T1000 (cell line): ENCODE measurements at regions not wholly inside any gene's neighbourhood (a gene's known extent, or its start where the extent isn't known, plus 50 kb on each side); places are given as distances from the start of the nearest gene placed in this dataset.
"Not testable (repeated sequence)": the region's sequence is repeated elsewhere in the genome, so short reads cannot be mapped to it uniquely, and the experiment has no call there.

ENCODE experiments used
- DNase-seq: peaks from one replicate; lab custom pipeline; 2025; ENCODE audit warnings: mixed read lengths; lab: John Stamatoyannopoulos, UW

DNA sequence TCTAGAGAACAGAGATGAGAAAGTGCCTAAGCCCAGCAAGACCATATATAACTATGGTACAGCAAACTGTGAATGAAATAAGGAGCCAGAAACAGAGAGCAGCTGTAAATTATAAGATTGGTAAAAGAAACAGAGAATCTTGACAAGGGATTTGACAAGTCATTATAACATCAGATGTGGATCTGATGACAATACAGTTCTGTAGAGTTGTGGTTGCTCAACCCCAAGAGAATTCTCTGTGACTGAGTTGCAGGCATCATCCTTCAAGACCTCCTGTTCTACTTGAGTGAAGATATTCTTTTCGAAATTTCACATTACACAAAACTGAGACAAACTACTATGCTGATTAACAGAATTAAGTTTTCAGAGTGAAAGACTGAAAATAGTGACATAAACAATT lies 343.1 kb upstream of the SLC39A10 start:
- no peak for DNase-seq

DNA sequence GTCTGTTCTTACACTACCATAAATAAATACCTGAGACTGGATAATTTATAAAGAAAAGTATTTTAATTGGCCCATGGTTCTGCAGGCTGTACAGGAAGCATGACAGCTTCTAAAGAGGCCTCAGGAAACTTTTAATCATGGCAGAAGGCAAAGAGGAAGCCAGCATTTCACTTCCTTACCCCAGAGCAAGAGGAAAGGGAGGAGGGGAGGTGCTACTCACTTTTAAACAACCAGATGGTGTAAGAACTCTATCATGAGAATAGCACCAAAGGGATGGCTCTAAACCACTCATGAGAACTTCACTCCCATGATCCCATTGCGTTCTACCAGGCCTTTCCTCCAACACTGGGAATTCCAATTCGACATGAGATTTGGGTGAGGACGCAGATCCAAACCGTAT lies 344.4 kb upstream of the SLC39A10 start:
- no peak for DNase-seq

DNA sequence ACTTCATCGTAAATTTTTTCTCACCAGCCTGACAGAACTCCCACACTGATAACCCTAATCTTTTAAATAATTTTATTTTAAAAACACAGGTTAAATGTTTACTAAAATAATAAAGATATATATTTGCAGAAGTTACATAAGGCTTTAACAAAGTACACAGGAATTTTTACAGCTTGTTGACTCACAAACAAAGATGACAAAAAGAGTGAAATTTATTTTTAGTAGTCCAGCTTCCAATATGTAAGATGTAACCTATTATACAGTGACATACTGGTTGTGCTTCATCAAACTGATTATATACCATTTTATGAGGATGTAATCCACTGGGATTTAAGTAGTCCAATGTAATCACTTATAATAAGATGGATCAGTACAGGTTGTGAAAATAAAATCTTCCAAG lies 348.9 kb upstream of the SLC39A10 start:
- DNase-seq = no peak

DNA sequence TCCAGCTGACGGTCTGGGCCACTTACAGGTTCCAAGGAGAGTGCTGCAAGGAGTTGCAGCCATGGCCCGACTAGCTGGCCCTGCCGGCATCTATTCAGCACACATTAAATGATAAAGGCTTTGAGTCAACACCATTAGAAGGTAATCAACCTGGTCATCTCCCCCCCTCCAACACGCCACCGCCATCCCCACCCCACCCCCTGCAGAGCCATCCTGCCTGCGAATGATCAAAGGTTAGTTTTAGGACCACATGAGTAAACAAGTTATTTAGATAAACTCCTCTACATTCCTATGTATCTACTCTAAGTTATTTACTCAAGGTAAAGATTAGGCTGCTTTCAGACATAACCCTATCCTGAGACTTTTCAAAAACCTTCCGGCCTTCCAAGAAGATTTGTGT lies 349.3 kb upstream of the SLC39A10 start:
- no peak for DNase-seq

DNA sequence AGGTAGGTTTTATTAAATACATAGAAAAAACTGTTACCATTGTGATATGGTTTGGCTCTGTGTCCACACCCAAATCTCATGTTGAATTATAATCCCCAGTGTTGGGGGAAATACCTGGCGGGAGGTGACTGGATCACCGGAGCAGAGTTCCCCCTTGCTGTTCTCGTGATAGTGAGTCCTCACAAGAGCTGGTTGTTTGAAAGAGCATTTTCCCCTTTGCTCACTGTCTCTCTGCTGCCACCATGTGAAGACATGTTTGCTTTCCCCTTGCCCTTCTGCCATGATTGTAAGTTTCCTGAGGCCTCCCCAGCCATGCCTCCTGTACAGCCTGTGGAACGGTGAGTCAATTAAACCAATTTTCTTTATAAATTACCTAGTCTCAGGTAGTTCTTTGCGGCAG lies 352.7 kb upstream of the SLC39A10 start:
- no peak for DNase-seq

DNA sequence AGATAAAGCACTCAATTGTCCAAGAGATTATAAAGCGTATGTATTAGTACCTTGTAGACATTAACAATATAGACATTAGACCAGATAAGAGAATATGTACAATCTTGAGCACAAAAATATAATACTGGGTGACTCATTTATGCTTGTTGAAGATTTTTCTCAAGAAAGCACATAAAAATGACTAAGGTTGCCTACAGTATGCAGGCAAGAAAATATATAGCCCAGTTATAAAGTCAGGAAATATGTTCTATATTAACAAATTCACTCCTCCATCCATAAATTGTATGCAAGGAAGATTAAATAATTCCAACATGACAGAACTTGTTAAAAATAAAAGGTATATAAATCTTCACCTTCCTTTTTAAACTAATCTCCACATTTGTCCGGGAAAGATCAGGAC lies 356.4 kb upstream of the SLC39A10 start:
- DNase-seq = no peak

DNA sequence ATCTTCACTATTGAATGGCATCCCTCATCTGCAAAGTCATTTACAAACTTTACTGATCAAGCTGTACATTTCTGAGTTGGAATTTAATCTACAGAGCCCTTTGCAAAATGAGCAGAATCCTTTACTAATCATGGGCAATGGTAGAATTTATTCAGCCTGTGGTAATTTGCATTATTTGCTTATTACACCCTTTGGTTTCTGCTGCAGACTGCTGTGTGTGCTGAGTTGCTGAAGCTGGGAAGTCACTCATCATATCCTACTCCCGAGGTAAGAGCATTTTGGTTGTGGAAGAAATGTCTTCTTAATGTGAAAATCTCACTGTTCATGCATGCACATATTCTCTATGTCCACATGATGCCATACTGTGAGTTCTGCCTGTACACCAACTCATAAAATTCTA lies 357.4 kb upstream of the SLC39A10 start:
- DNase-seq = no peak

DNA sequence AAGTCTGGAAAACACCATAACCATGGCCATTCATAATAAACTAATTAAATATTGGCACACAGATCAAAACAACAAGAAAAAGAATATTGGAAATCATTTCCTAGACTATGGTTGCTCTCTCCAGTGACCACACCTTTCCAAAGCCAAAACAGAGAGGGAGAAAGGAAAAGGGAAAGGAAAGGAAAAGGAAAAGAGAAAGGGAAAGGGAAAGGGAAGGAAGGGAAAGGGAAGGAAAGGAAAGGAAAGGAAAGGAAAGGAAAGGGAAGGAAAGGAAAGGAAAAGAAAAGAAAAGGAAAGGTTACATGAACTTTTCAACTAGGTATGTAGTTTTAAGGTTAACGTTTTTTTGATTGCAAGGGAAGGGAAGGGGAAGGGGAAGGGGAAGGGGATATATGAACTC lies 360.5 kb upstream of the SLC39A10 start:
- DNase-seq = no peak

DNA sequence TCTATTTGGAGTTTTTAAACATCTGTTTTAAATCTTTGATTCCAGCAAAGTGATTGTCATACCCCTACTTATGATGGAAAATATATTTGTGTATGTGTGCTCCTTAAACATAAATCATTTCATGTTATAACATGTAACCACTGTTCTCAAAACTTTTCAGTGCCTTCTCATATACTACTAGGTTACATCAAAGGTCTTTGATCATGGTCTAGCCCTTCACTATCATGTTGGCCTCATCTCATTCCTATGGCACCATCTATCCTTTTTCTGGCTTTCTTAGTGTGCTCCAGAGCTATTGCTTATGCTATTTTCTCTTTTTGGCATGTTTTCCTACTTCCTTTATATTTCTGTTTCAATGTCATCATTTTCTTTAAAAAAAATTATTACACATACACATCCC lies 367.9 kb upstream of the SLC39A10 start:
- DNase-seq = no peak

DNA sequence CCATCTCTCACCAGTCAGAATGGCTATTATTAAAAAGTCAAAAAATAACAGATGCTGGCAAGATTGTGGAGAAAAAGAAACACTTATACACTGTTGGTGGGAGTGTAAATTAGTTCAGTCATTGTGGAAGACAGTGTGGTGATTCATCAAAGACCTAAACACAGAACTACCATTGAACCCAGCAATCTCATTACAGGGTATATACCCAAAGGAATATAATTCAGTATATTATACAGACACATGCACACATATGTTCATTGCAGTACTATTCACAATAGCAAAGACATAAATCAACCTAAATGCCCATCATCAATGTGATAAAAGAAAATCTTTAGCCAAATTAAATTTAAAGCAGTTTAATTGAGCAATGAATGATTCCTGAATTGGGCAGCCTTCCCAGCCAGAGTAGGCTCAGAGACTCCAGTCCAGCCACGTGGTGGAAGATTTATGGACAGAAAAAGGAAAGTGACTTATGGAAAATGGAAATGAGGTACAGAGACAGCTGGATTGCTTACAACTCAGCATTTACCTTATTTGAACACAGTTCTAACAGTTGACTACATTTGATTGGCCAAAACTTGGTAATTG lies 377.1 kb upstream of the SLC39A10 start:
- DNase-seq = no peak

DNA sequence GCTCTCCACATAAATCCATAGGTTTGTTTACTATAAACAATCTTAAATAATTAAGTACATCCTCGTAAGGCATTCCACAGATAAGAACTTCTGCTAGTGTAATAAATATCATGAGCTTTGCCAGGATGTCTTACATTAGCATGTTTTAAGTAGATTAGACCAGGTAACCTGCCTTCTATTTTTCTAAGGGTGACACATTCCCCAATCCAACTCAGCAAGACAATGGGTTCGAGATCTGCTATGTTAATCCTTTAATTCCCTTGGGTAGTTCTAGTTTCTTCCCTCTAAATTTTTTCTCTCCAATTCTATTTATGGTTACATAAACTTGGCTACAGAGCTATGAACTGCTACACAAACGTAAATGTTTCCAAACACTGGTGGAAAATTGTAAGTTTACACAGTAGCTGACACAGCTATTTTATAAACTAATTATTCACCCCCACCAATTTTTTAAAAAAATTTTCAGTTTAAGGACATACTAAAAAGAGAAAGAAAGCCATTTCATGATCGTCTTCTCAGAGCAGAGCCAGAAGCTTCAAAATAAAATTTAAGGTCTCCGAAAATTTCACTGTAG lies 386.5 kb upstream of the SLC39A10 start:
- DNase-seq = no peak

DNA sequence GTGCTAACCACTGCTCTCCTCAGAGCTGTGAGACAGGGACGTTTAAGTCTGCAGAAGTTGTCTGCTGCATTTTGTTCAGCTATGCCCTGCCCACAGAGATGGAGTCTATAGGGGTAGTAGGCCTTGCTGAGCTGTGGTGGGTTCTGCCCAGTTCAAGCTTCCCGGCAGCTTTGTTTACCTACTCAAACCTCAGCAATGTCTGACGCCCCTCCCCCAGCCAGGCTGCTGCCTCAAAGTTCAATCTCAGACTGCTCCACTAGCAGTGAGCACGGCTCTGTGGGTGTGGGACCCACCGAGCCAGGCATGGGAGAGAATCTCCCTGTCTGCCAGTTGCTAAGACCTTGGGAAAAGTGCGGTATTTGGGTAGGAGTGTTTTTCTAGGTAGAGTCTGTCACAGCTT lies 387.8 kb upstream of the SLC39A10 start:
- no peak for DNase-seq

DNA sequence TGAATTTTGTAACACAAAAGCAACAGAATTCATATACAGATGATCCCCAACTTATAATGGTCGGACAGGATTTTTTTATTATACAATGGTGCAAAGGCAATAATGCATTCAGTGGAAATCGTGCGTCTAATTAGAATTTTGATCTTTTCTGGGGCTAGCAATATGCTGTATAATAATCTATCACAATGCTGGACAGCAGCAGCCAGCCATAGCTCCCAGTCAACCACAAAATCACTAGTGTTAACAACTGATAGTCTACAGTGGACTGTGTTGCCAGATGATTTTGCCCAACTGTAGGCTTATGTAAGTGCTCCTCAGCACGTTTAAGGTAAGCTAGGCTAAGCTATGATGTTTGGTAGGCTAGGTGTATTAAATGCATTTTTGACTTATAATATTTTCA lies 399.0 kb upstream of the SLC39A10 start:
- DNase-seq = no peak

DNA sequence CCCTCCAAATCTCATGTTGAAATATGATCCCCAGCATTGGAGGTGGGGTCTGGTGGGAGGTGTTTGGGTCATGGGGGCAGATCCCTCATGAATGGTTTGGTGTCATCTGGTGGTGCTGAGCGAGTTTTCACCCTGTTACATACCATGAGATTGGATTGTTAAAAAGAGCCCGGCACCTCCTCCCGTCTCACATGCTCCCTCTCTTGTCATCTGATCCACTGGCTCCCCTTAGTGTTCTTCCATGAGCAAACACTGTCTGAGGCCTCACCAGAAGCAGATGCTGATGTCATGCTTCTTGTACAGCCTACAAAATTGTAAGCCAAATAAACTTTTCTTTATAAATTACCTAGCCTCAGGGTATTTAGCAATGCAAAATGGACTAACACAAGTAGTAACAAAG lies 405.0 kb upstream of the SLC39A10 start:
- DNase-seq = no peak

DNA sequence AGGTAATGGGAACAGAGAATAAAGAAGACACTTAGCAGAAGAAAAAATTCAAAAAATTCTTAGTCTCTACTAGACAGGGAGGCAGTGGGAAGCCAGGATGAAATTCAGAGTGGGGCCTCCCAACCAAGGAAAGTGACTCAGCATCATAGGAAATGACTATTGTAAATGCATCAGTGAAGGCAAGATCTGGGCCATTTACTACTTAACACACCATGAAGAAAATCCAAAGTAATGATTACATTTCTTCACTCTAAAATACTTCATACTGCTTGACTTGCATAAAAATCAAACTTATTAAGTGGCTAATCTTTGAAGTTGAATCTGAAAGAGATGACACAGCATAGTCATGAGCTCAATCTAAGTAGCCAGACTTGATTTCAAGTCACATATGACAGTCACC lies 405.8 kb upstream of the SLC39A10 start:
- no peak for DNase-seq

DNA sequence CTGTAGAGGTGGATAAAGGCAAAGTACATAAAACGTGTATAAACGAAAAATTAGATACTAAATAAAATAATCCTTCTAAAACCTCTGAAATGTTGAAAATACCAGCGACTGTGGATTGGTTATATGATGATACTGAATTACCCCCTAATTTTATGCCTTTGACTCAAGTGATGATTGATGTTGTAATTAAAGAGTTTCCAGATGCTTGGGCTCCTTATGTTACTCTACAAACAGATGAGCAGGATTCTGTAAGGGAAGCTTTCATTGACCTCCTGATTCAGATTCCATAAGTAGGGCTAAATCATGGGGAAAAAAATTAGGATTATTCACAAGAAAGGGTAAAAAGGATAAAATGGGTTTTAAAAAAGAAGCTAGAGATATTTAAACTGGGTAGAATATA lies 418.2 kb upstream of the SLC39A10 start:
- no peak for DNase-seq

DNA sequence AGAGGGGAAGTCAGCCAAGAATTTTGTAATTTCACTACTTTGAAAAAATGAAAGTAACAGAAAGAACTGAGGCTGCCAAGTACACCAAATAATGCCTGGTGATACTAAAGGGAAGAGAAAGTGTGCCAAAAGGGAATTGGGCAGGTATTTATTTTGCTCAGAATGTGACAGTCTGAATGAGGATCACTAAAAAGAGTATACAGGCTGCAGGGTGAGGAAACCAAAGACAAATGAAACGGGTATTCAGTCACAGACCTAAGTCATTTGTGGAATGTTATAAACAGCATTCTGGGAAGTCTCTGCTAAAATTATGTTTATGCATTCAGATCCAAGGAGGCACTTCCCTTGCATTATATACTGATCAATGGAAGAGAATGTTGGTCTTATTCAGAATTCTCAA lies 418.6 kb upstream of the SLC39A10 start:
- DNase-seq = no peak

DNA sequence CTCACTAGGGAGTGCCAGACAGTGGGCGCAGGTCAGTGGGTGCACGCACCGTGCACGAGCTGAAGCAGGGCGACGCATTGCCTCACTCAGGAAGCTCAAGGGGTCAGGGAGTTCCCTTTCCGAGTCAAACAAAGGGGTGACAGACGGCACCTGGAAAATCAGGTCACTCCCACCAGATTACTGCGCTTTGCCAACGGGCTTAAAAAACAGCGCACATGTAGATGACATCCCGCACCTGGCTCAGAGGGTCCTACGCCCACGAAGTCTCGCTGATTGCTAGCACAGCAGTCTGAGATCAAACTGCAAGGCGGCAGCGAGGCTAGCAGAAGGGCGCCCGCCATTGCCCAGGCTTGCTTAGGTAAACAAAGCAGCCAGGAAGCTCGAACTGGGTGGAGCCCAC lies 428.5 kb upstream of the SLC39A10 start:
- not testable (repeated sequence) for DNase-seq

DNA sequence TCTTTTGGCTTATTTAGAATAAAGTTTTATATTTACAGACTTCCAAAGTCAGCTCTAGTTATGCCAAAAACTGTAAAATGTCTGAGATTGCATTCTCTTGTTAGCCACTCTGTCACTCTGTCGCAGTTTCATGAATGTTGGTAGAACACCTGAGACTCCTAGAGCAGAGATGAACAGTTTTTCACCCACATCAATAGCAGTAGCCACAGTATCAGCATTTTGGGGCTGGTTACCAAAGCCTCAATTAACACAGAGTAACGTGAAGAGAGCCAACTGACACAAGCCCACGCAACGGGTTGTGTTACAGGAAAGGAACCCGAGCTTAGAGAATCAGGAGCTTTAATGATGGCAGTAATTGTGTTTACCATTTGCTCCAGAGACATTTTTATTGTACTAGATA lies 443.0 kb upstream of the SLC39A10 start:
- no peak for DNase-seq

DNA sequence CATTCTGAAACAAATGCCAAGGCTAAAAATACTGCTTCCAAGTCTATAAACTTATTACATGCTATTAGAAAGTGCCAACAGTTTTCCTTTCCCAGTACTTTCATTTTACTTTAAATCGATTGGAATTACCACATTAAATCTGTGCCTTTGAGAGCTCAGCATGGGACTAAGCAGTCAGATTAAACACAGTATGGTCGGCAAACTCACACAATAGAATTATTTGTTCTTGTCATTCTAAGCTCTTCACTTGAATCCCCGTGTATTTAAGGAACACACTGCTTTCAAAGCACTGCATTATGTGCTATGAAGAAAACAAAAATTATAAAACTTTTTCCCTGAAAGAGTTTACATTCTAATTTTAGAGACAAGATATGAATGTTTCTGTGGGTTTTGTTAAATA lies 444.4 kb upstream of the SLC39A10 start:
- no peak for DNase-seq

DNA sequence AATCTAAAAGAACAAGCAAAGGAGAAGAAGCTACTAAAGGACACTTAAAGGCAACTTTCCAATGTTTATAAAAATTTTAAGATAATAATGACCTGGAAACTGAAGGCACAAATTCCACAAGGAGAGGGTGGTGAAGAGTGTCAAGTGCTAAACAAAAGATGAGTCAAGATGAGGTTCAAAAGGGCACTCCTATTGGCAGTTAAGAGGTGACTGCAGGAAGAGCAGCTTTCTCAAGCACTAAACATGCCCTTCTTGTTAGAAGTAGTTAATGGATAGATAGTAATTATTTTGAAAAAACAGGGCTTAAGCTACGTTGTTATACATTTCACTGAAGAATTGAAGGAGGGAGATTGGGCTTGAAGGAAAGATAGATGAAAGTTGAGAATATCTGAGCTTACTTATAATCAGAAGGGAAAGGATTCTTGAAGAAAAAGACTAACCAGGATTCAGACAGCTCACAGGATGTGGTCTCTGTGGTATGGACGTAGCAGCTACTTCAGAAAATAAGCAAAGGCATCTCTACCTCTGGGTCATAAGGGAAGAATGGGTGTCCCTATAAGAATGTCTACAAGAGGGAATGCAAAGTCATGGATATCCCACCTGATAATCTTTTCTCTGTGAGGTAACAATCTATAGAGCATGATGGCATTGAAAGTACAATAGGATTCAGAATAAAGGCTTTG lies 454.7 kb upstream of the SLC39A10 start:
- DNase-seq = no peak

DNA sequence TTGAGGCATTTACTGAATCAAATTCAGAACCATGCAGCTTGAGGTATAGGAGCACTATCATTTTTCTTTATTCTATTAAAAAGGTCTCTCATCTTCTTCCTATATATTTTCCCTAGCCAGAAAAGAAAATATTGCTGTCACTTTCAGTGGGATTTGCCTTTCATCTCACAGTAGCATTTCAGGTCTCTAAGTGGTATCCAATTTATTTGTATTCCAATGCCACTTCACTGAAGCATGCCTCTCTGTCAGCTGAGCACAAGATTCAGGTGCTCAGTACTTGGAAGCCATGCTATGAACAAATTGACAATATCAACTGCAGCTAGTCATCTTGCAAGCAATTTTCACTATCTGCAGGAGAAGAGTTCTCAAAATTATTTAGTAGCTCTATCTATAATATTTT lies 457.2 kb upstream of the SLC39A10 start:
- DNase-seq = no peak

DNA sequence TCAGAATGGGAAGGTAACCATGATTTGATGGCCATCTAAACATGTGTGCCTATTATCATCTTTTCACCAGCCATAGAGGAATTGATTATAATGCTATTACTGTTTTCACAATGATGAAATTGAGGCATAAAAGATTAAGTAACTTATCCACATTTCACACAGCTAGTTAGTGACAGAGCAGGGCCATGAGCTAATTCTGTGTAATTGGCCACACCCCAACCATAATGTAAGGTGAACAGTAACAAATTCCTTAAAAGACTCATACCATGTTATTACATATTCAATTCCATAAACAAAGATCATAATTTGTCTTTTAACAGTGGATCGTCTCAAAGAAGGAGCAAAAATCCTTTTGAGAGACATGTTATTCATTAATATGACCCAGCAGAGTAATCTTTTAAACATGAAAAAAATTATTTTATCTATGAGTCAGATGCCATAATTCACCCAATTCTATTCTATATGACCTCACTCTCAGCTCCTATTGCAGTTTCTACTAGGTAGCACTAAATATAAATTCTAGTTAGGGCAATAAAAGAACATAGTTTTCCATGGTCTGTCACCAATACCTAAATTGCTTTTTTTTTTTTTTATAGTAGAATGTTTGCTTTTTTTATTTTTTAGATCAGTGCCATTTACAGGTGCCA lies 475.8 kb upstream of the SLC39A10 start:
- no peak for DNase-seq
